HEK293T (cell line): ENCODE measurements at regions not wholly inside any gene's neighbourhood (a gene's known extent, or its start where the extent isn't known, plus 50 kb on each side); places are given as distances from the start of the nearest gene placed in this dataset.

ENCODE experiments used
- ARNT ChIP-seq: fragments of 450-650 bp; IDR thresholded peaks from 2 replicates; pipeline ENCODE4 v1.6.1; 2017; ENCODE audit warnings: mild to moderate bottlenecking
- BHLHE40 ChIP-seq: fragments of 450-650 bp; IDR thresholded peaks from 2 replicates; pipeline ENCODE4 v1.6.1; 2016; ENCODE audit warnings: mild to moderate bottlenecking, moderate library complexity, borderline replicate concordance
- CTBP1 ChIP-seq: fragments of 450-650 bp; IDR thresholded peaks from 2 replicates; pipeline ENCODE4 v1.6.1; 2016; ENCODE audit warnings: borderline replicate concordance
- ELF4 ChIP-seq: fragments of 450-650 bp; IDR thresholded peaks from 2 replicates; pipeline ENCODE4 v1.6.1; 2017; ENCODE audit warnings: antibody characterized with exemption
- FOXK2 ChIP-seq: fragments of 450-650 bp; IDR thresholded peaks from 2 replicates; pipeline ENCODE4 v1.6.1; 2016; ENCODE audit warnings: mild to moderate bottlenecking
- FOXM1 ChIP-seq: fragments of 450-650 bp; IDR thresholded peaks from 2 replicates; pipeline ENCODE4 v1.6.1; 2017; ENCODE audit warnings: mild to moderate bottlenecking, borderline replicate concordance
- HDGF ChIP-seq: fragments of 450-650 bp; IDR thresholded peaks from 2 replicates; pipeline ENCODE4 v1.6.1; 2017; ENCODE audit warnings: antibody characterized with exemption, borderline replicate concordance
- LEF1 ChIP-seq: fragments of 450-650 bp; IDR thresholded peaks from 2 replicates; pipeline ENCODE4 v1.6.1; 2017; ENCODE audit warnings: mild to moderate bottlenecking, borderline replicate concordance
- SP1 ChIP-seq: fragments of 450-650 bp; IDR thresholded peaks from 2 replicates; pipeline ENCODE4 v1.6.1; 2017
- TARDBP ChIP-seq: fragments of 450-650 bp; IDR thresholded peaks from 2 replicates; pipeline ENCODE4 v1.6.1; 2016
- ZNF384 ChIP-seq: fragments of 450-650 bp; IDR thresholded peaks from 2 replicates; pipeline ENCODE4 v1.6.1; 2016

DNA sequence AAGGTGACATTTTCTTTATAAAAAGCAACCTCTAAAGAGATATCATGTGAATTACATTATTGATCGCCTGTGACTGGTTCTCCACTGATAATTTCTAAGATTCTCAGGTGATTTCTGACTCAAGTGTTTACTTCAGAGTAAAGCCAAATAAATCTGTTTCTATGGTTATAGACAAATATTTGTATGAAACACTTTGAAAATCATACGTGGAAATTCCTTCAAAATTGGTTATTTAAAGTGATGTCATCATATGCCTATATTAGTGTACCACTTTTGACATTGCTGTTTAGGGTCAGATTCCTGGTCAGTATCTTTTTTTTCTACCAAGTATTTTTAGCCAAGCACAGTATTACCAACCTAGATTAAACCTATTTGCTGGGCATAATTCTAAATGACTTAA lies 881.3 kb upstream of the FAM98A start:
- no peak for TF ChIP-seq FOXK2
- TF ChIP-seq ZNF384: no peak
- TF ChIP-seq ELF4: no peak
- TF ChIP-seq SP1: no peak
- TF ChIP-seq ARNT: no peak
- no peak for TF ChIP-seq BHLHE40
- TF ChIP-seq HDGF: no peak
- TF ChIP-seq TARDBP: no peak
- TF ChIP-seq LEF1: no peak
- no peak for TF ChIP-seq CTBP1
- no peak for TF ChIP-seq FOXM1
